ENCODE measurements at regions not wholly inside any gene's neighbourhood (a gene's known extent, or its start where the extent isn't known, plus 50 kb on each side); places are given as distances from the start of the nearest gene placed in this dataset.

DNA sequence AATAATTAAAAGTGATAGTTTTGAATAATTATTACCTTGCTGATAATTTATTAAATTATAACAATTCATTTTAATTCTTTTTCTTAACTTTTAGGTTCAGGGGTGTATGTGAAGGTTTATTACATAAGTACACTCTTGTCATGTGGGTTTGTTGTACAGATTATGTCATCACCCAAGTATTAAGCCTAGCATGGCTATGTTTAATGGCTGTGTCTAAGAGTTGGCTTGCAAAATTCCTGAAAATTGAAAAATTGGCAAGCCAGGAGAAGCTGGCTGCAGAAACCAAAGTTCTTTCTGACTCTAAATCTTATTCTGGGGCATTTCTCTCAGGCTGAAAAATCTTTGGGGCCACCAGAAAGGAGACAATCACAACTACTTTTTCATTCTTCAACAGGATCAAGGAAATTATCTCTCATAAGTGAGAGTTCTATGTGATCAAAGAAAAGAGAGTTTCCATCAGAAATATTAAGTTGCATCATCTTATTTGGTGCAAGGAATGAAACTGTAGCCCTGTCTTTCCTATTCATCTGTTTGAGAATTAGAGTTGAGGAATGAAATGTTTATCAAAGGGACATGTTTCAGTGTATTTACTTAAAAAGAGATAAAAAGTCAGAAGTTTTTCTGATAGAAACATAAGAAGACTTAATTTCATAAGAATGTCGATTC, 412.1 kb upstream of the CDH2 start:
- TF ChIP-seq, protein P1, sequence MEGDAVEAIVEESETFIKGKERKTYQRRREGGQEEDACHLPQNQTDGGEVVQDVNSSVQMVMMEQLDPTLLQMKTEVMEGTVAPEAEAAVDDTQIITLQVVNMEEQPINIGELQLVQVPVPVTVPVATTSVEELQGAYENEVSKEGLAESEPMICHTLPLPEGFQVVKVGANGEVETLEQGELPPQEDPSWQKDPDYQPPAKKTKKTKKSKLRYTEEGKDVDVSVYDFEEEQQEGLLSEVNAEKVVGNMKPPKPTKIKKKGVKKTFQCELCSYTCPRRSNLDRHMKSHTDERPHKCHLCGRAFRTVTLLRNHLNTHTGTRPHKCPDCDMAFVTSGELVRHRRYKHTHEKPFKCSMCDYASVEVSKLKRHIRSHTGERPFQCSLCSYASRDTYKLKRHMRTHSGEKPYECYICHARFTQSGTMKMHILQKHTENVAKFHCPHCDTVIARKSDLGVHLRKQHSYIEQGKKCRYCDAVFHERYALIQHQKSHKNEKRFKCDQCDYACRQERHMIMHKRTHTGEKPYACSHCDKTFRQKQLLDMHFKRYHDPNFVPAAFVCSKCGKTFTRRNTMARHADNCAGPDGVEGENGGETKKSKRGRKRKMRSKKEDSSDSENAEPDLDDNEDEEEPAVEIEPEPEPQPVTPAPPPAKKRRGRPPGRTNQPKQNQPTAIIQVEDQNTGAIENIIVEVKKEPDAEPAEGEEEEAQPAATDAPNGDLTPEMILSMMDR (optimal IDR thresholded peaks at IDR 0.05 in 1 of 3, IDR thresholded peaks at IDR 0.05 in 1 of 3, conservative IDR thresholded peaks at IDR 0.05 in 1 of 3; ENCODE audit: extremely low read depth in 1 of 3, insufficient read depth in 2 of 3, low read length in 3 of 3): no peak
- TF ChIP-seq EZH2 (IDR thresholded peaks at IDR 0.05; ENCODE audit: low read length): no peak

Data from keratinocyte (primary cell).